Fibroblast of skin of right biceps (primary cell): ENCODE measurements at regions not wholly inside any gene's neighbourhood (a gene's known extent, or its start where the extent isn't known, plus 50 kb on each side); places are given as distances from the start of the nearest gene placed in this dataset.
"Not testable (repeated sequence)": the region's sequence is repeated elsewhere in the genome, so short reads cannot be mapped to it uniquely, and the experiment has no call there.

Experiments
- DNase-seq: peaks from one replicate; pipeline ENCODE4 v3.0.0-alpha.2; 2013

DNA sequence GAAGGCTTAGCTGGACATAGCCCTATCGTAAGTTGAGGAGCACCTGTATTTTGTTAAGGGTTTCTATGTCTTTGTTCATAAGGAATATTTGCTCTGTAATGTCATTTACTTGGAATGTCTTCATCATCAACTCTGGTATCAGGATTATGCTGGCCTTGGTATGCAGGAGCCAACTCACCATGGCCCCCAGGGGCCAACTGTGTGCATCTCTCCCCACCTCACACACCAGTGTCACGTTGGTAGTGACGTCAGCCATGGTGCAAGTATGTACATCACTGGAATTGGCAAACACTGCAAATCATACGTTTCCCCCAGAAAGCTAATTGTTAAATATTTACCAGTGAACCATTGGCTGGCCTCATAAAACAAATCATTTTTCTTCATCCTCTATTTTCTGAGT is 70.8 kb downstream of the YTHDF1 start:
- no peak for DNase-seq

DNA sequence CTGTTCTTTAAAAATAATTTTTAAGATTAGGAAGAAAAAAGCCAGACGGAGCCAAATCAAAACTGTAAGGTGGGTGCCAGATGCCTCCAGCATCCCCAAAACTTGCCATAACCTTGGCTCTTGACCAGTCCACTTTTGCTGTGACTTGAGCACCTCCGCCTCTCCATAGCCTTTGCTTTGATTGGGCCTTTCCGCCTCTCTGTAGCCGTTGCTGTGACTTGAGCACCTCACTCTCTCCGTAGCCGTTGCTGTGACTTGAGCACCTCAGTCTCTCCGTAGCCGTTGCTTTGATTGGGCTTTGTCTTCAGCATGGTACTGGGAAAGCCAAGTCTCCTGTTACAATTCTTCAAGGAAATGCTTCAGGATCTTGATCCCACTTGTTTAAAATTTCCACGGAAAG is 73.0 kb downstream of the YTHDF1 start:
- no peak for DNase-seq

GRCh38 chr20:63141531-63141930 is 74.4 kb downstream of the YTHDF1 start:
- DNase-seq, result no peak

DNA sequence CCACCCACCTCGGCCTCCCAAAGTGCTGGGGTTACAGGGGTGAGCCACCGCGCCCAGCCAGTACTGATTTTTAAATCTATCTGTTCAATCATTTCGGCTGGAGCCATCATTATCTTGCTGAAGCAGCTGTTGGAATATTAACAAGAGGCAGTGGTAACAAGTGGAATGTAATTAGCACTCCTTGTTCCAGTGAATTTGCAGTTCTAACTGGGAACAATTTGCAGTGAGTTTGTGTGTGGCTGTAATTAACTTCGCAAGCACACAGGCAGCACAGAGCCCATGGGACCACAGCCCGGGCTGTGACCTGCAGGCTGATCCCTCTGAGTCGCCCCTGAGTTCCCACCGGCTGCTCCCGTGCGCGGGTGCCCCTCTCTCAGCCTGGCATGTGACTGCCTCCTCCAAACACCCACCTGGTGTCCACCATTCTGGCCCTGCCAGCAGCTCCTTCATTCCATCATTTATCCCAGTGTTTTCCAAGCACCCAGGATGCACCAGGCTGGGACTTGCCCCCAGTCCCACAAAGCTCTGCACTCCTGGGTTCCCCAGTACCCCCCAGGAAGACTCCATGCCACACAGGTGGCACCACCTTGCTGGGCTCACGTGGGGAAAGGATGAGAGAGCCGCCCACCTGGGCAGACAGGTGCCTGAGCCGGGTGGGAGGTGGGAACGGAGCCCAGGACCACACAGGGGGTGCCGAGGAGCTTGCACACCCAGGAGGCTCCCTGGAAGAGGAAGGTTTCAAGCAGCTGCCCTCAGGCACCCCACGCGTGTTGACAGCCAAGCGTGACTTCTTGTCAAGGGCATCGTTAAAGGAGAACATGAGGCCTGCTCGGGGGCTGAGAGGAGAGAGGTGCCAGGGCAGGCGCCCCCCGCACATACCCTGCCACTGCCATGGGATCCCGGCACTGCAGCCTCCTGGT is 75.2 kb downstream of the YTHDF1 start:
- no peak for DNase-seq

DNA sequence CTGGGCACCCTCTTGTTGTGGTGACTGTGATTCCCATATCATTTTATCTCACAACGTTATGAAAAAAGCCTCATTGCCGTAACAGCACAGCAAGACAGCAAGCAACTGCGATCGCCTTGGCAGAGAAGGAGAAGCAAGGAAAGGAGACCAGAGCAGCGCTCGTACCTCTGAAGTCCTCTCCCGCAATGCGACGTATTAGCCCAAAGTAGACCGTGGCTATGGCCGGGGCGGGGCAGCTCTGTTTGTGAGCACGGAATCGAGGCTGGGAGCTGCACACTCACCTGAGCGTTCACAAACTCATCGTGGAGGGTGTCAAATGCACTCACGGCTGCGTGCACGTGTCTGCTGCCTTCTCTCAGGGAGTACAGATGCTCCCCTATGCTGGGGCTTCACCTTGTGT is 76.1 kb downstream of the YTHDF1 start:
- DNase-seq, result no peak

DNA sequence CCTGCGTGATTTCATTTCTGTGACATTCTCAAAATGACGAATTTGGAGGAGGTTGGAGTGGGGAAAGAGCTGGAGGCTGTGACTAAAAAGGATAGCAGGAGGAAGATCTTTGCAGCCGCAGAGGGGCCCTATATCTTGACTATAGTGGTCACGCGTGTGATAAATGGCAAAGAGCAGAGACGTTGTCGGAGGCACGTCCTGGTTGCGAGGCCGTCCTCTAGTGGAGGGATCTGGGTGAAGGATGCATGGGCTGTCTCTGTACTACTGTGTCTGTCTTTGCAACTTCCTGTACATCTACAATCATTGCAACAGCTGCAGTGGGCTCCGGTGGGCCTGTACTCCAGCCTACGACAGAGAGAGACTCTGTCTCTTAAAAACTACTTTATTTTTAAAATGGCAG is 76.6 kb downstream of the YTHDF1 start:
- DNase-seq, result no peak

DNA sequence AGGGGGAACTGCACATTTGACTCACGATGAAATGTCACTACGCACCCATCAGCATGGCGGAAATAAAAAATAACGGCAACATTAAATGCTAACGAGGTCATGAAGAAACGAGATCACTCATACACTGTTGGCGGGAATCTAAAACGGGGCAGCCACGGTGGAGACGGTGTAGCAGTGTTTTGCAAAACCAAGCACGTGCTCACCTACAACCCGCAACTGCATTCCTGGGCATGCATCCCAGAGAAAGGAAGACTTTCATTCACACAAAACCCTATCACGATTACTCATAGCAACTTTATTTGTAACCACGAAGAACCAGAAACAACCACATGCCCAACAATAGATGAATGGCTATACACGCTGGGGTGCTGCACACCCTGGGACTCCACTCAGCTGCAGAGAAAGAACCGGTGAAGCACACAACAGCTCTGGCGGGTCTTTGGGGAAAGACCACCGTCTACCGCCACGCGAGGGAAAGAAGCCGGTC is 77.0 kb downstream of the YTHDF1 start:
- peak; percentile 14 for DNase-seq

DNA sequence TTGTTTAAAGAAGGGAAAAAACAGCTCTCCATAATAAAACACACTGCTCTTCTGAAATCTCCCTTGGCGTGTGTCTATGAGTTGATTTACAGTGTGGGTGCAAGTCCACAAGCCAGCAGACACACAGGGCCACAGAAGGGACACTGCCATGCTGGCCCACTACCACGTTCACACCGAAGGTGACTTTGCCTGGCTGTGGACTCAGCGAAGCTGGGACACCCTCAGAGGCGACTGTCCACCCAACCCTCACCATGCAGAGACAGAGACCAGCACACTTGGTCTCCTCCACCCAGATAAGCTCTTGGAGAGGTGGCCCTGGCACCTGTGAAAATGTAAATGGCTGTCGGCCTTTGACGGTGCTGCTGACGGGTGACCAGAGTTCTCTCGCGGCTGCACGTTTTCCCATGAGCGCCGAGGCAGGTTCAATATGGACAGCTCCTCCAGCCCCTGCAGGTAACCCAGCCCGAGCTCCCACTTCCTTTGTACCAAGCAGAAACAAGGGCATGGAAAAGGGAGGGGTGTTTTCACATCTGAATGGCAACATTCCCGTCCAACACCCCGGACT is 78.0 kb downstream of the YTHDF1 start:
- no peak for DNase-seq

DNA sequence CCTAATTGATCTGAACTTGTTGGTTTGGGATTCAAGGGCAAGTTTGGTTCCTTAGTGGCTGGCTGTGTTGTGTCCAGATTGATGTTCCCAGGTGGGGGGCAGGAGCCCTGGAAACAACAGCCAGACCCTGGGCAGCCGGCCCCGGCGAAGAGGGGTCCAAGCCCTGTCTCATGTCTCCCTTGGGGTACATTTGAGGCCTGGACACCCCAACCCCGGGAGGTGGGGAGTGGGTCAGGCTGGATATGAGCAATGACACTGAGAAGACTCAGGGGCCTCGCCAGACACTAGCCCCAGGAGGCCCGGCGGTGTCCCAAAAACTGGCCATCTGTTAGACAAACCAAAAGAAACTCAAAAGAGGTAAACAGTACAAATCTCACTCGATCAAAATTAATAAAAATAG is 79.6 kb downstream of the YTHDF1 start:
- no peak for DNase-seq

- no peak for DNase-seq
Observed at GRCh38 chr20:63135411-63135810, 80.5 kb downstream of the YTHDF1 start.

- not testable (repeated sequence) for DNase-seq
Observed at GRCh38 chr20:63134711-63135361, 81.1 kb downstream of the YTHDF1 start.

- DNase-seq, result no peak
Observed at GRCh38 chr20:63134201-63134612, 81.7 kb downstream of the YTHDF1 start.

DNA sequence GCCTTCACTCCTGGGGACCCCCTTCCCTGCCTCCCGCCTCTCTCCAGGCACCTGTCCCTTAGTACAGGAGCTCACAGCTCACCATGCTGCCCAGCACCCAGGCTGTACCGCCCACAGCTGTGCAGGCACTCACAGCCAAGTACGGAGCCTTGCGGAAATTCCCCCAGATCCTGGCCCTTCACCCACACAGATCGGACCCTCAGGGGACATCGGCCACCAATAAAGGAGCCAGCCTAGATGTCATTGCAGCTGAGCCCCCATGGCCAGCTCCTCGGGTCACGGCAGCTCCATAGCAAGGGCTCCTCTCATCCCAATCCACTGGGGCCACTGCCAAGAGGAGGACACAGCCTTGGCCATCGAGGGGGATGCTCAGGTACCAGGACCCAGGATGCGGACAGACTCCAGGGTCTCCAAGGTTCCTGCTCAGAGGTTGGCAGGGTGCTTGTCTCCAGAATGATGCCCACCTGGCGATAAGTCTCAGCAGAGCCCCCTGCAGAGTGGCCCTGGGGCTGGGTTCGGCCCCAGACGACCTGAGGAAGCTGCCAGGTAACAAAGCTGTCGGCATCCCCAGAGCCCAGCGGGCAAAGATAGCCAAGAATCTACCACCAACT is 82.3 kb downstream of the YTHDF1 start:
- DNase-seq, result no peak

DNA sequence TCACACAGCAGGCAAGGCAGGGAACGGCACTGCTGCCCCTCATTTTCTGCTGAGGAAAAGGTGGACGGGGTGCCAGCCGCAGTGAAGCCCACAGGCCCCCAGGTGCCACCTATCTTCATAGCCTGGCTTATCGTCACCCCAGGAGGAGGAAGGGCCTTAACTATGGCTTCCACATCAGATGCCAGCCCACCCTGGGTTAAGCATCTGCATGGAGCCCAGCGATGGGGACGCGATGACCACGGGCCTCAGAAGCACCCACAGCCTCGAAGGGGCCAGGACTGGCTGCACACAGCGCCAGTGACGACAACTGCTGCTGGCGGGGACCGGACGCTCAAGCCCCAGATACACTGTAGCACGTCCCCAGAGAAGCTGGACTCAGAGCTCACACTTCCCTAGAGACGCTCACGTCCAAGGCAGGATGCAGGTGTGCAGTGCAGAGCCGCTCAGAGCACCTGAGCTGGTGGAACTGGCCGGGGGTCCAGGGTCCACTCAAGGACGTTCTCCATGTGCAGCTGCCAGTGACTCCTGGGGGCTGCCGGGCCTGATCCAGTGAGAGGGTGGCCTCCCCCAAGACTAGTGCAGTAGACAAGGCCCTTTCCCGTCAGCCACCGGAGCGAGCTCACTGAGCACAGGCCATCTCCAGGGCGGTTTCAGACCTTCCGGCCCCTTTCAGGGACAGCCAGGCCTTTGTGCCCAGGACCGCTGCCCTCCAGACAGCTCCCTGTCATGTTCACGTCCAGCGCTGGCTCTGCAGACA is 83.0 kb downstream of the YTHDF1 start:
- no peak for DNase-seq

DNA sequence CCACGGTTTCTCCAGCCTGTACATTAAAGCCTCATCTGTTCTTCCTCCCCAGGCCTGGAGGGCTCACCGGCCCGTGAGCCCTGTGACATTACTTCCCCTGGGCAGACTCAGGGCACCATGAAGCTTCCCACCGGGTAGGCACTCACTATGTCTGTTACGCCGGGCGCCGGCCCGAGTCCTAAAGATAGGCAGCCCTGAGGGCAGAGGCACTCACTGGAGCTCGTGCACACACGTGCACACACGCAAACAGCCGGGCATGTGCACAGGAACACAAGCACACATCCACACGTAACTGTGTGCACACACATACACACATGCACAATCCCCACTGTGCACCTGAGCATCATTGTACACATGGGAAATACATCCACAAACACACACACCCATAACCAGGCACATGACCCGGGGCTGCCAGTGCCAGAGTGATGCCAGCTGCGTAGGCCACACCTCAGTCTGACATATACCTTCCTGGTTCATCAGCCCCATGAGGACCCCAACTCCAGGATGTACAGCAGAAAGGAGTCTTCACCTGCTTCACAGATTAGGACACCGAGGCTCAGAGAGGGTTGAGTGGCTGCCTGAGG is 83.7 kb downstream of the YTHDF1 start:
- DNase-seq, result no peak

- DNase-seq, result no peak
Observed at GRCh38 chr20:63130658-63131577, 85.0 kb downstream of the YTHDF1 start.

DNA sequence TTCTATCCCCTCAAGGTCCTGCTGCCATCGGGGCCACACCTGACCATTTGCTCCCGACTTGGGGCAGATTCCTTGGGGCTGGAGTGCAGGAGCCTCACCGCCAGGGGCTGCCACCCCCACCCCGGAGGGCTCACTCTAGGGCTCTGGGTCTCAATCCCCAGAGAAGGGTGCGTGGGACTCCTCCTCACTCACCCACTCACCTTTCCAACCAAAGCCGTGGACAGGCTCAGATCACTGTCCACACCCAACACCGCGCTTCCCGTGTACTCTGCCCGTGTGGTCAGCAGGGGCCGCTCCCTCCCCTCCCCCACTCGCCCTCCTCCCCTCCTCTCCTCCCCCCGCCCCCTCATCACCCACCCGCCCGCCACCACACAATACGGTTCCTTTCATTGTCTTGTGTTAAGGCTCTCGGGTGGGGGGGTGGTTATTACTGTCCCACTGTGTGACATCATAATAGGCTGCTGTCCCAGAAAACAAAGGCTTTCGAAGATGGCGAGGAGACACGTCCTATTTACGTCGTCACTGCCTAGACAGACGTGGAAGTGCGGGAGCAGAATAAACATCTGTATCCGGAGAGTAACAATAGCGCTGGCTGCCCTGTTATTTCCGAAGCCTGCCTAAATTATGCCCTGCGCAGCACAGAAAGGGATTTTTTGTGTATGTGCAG is 85.8 kb downstream of the YTHDF1 start:
- no peak for DNase-seq

- DNase-seq, result no peak
Observed at GRCh38 chr20:63129376-63129965, 86.5 kb downstream of the YTHDF1 start.

GRCh38 chr20:63128956-63129355 is 87.0 kb downstream of the YTHDF1 start:
- no peak for DNase-seq

- no peak for DNase-seq
Observed at GRCh38 chr20:63128367-63128766, 87.6 kb downstream of the YTHDF1 start.
